COLO829 (cell line): ENCODE measurements at regions not wholly inside any gene's neighbourhood (a gene's known extent, or its start where the extent isn't known, plus 50 kb on each side); places are given as distances from the start of the nearest gene placed in this dataset.

Experiments
- DNase-seq: peaks from one replicate; pipeline ENCODE4 v3.0.0; 2012; ENCODE audit warnings: low spot score

GRCh38 chrX:129176710-129177109 is 346.6 kb downstream of the SMARCA1 start:
- DNase-seq: no peak

- no peak for DNase-seq
These were observed 362.2 kb downstream of the SMARCA1 start for GRCh38 chrX:129161108-129161507.

- DNase-seq: no peak
These were observed 364.8 kb downstream of the SMARCA1 start for GRCh38 chrX:129158505-129158904.

- no peak for DNase-seq
These were observed 377.4 kb downstream of the SMARCA1 start for GRCh38 chrX:129145840-129146272.

- no peak for DNase-seq
These were observed 377.9 kb downstream of the SMARCA1 start for GRCh38 chrX:129145385-129145784.

GRCh38 chrX:129144172-129145038 is 378.9 kb downstream of the SMARCA1 start:
- no peak for DNase-seq

- no peak for DNase-seq
These were observed 383.3 kb downstream of the SMARCA1 start for GRCh38 chrX:129139837-129140598.

GRCh38 chrX:129125122-129125914 is 398.0 kb downstream of the SMARCA1 start:
- DNase-seq: no peak

GRCh38 chrX:129123795-129124194 is 399.5 kb downstream of the SMARCA1 start:
- no peak for DNase-seq

- DNase-seq: peak; percentile 13
These were observed 406.4 kb downstream of the SMARCA1 start for GRCh38 chrX:129116676-129117470.

- DNase-seq: no peak
These were observed 407.4 kb downstream of the SMARCA1 start for GRCh38 chrX:129115935-129116334.

GRCh38 chrX:129115104-129115503 is 408.2 kb downstream of the SMARCA1 start:
- DNase-seq: peak; percentile 53

GRCh38 chrX:129111081-129111798 is 412.1 kb downstream of the SMARCA1 start:
- DNase-seq: no peak

GRCh38 chrX:129108936-129109335 is 414.4 kb downstream of the SMARCA1 start:
- no peak for DNase-seq

- no peak for DNase-seq
These were observed 424.1 kb downstream of the SMARCA1 start for GRCh38 chrX:129099207-129099606.

GRCh38 chrX:129097668-129098067 is 425.6 kb downstream of the SMARCA1 start:
- DNase-seq: no peak

- no peak for DNase-seq
These were observed 429.6 kb downstream of the SMARCA1 start for GRCh38 chrX:129093706-129094105.

- DNase-seq: no peak
These were observed 430.5 kb downstream of the SMARCA1 start for GRCh38 chrX:129092757-129093156.

- no peak for DNase-seq
These were observed 431.0 kb downstream of the SMARCA1 start for GRCh38 chrX:129092242-129092641.

- DNase-seq: no peak
These were observed 432.2 kb downstream of the SMARCA1 start for GRCh38 chrX:129091097-129091496.

- DNase-seq: no peak
These were observed 436.5 kb downstream of the SMARCA1 start for GRCh38 chrX:129086802-129087201.
